GM19467 (cell line): ENCODE measurements at regions not wholly inside any gene's neighbourhood (a gene's known extent, or its start where the extent isn't known, plus 50 kb on each side); places are given as distances from the start of the nearest gene placed in this dataset.
"Not testable (repeated sequence)": the region's sequence is repeated elsewhere in the genome, so short reads cannot be mapped to it uniquely, and the experiment has no call there.

Experiments
- ATAC-seq: cut with Tn5 transposase; IDR thresholded peaks from one replicate; pipeline ENCODE4 v1.9.1; 2021; ENCODE audit warnings: mild to moderate bottlenecking, moderate library complexity; ENCODE audit not compliant: unreplicated experiment

GRCh38 chrX:40852586-40852985 lies 117.2 kb upstream of the MED14 start:
- ATAC-seq = no peak

GRCh38 chrX:40853004-40853815 lies 117.9 kb upstream of the MED14 start:
- no peak for ATAC-seq

DNA sequence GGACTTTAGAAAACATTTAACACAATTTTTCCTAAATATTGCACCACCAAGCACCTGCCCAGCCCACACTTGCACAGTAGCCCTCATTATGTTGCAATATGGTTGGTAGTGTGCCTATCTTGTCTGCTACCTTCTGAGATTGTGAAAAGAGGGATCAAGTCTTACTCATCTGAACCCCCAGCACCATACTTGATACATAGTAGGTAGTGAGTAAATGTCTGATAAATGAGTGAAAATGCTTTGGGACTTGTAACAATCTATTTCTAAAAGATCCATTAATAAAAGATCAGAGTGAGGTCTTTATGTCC lies 118.4 kb upstream of the MED14 start:
- no peak for ATAC-seq

DNA sequence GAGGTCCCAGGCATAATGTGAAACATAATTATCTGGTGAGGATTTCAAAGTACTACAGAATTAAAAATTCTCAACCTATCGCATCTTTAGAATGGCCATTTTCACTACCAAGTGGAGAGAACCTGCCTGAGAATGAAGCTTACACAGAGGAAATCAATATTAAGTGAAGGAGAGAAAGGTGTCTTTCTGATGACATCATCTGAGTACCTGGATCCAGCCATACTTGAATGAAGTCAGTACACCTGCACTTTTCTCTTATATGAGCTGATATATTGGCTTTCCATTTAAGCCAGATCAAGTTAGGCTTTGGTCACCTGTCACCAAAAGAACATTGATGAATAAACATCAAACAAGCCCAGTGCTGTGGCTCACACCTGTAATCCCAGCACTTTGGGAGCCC lies 118.9 kb upstream of the MED14 start:
- ATAC-seq = no peak

DNA sequence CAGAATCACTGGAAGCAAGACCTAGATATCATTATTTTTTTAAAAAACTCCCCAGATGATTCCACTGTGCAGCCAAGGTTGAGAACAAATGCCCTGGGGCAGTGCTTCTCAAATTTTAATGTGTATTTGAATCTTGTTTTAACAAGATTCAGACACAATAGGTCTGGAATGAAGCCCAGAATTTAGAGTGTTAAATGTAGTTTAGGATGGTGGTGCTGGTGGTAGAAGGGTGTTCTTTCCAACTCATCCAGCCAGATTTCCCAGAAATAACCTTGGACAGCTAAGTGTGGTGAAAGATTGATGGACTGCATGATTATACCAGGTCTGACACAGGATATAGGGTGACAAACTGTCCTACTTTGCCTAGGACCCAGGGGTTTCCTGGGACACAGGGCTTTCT lies 120.1 kb upstream of the MED14 start:
- ATAC-seq = no peak

DNA sequence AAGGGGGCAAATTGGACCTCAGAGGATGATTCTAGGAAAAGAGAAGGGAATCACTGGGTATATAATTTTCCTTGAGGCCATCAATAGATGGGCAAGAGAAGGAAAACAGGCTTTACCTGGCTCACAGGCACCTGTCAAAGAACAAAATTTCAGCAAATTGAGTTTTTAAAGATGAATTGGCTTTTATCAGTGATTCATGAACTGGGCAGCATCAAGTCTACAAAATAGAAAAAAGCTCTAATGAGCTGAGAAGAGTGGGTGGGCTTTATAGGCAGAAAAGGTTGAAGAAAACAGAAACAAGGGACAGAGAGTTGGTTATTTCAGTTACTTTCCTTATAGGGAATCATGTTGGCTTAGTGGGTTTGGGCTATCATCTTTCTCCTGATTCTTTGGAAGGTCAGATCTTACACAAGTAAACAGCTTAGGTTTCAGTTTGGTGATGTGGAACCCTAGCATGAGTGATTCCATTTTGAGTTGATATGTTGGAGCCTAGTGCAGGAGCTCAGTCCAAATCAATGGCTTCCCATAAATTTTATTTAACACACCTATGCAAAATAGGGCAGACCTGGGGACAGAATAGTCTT lies 120.7 kb upstream of the MED14 start:
- no peak for ATAC-seq

- ATAC-seq = not testable (repeated sequence)
These were observed 126.7 kb upstream of the MED14 start for GRCh38 chrX:40861952-40862554.

DNA sequence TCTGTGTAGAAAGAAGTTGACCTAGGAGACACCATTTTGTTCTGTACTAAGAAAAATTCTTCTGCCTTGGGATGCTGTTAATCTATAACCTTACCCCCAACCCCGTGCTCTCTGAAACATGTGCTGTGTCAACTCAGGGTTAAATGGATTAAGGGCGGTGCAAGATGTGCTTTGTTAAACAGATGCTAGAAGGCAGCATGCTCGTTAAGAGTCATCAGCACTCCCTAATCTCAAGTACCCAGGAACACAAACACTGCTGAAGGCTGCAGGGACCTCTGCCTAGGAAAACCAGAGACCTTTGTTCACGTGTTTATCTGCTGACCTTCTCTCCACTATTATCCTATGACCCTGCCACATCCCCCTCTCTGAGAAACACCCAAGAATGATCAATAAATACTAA lies 127.9 kb upstream of the MED14 start:
- ATAC-seq = not testable (repeated sequence)

DNA sequence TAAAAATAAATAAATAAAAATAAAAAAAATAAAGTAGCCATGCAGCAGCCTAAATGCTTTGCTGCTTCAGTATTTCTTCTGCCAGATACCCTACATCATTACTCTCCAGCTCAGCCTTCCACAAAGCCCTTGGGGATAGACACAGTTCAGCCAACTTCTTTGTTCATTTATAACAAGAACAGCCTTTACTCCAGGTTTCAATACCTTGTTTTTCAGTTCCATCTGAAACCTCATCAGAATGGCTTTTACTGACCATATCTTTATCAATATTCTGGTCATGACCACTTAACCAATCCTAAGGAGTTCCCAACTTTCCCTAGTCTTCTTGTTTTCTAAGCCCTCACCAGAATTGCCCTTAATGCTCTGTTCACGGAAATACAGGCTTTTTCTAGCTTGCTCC lies 128.3 kb upstream of the MED14 start:
- ATAC-seq = no peak

- no peak for ATAC-seq
These were observed 129.6 kb upstream of the MED14 start for GRCh38 chrX:40864972-40865371.

- no peak for ATAC-seq
These were observed 131.6 kb upstream of the MED14 start for GRCh38 chrX:40866893-40867292.

- ATAC-seq = no peak
These were observed 132.0 kb upstream of the MED14 start for GRCh38 chrX:40867352-40867751.

DNA sequence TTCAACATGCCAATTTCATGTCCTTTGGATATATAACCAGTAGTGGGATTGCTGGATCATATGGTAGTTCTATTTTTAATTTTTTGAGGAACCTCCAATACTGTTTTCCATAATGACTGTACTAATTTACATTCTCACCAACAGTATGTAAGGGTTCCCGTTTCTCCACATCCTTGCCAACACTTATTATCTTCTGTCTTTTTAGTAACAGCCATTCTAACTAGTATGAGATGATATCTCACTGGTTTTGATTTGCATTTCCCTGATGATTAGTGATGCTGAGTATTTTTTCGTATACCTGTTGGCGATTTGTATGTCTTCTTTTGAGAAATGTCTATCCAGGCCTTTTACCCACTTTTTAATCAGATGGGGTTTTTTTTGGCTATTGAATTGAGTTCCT lies 133.5 kb upstream of the MED14 start:
- ATAC-seq = no peak

- not testable (repeated sequence) for ATAC-seq
These were observed 135.6 kb upstream of the MED14 start for GRCh38 chrX:40870982-40871381.

- peak; percentile 55 for ATAC-seq
These were observed 136.2 kb upstream of the MED14 start for GRCh38 chrX:40871385-40872082.

DNA sequence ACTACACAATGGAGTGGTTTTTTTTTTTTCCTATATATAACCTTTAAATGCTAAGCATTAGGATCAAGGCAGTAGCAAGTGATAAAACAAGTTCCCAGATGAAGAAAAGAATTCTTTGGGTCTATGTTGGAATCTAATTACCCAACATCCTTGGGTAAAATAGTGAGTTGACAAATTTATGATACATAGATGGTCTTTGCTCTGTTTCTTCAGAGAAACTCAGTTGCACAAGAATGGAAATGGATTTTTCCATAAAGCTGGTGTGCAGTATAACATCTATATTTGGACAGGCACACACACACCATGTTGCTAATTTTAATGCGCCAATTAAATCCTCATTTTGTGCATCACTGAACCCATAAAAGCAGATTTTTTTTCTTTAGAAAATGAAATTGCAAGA lies 137.0 kb upstream of the MED14 start:
- ATAC-seq = no peak

GRCh38 chrX:40875476-40875875 lies 140.1 kb upstream of the MED14 start:
- no peak for ATAC-seq

DNA sequence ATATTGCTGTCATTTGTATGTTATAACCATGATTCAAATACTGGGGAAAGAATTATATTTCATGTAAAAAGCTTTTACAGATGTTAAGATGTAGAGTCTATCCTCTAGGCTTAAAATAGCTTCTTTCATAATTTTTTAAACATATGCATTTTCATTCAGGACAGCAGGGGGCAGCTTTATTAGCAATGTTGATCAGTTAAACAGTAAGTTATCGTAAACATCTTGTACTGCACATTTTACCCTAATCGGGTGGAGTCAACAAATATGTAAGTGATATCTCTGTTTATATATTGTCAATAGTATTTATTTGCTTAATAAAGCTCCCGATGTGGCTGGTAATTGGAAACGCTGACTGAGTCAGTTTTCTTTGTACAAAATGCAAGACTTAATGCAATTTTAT lies 142.5 kb upstream of the MED14 start:
- ATAC-seq = no peak

DNA sequence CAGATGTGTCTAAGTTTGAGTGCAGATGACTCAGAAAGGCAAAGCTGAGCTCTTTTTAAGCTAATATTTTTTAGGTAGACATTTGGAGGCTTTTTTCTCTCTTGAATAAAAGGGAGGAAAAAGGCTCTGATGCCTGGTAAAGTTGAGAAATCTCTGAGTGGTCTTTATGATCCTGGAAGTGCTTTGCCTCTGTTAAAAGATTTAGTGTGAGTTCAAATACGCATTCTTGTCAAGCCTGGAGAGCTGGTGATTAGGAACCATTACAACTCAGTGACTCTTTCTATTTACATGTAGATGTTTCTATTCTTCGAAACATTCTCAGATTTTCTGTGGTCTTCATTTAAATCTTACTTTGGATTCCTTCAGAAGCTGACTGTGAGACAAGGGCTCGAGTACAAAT lies 143.4 kb upstream of the MED14 start:
- ATAC-seq = no peak

DNA sequence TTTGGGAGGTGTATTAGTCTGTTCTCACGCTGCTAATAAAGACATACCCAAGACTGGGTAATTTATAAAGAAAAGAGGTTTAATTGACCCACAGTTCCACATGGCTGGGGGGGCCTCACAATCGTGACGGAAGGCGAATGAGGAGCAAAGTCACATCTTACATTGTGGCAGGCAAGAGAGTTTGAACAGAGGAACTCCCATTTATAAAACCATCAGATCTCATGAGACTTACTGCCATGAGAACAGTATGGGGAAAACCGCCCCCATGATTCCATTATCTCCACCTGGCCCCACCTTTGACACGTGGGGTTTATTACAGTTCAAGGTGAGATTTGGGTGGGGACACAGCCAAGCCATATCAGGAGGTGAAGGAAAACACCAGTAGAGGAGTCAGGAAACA lies 143.8 kb upstream of the MED14 start:
- not testable (repeated sequence) for ATAC-seq

GRCh38 chrX:40880712-40881111 lies 145.4 kb upstream of the MED14 start:
- no peak for ATAC-seq
